C4-2B (cell line): ENCODE measurements at regions not wholly inside any gene's neighbourhood (a gene's known extent, or its start where the extent isn't known, plus 50 kb on each side); places are given as distances from the start of the nearest gene placed in this dataset.

ENCODE experiments used
- CTCF ChIP-seq: fragments of 450-650 bp; conservative IDR thresholded peaks from 2 replicates; pipeline ENCODE4 v1.5.1; 2017; ENCODE audit warnings: mild to moderate bottlenecking
- ZFX ChIP-seq: fragments of 450-650 bp; IDR thresholded peaks from 2 replicates; pipeline ENCODE4 v1.6.1; 2017

DNA sequence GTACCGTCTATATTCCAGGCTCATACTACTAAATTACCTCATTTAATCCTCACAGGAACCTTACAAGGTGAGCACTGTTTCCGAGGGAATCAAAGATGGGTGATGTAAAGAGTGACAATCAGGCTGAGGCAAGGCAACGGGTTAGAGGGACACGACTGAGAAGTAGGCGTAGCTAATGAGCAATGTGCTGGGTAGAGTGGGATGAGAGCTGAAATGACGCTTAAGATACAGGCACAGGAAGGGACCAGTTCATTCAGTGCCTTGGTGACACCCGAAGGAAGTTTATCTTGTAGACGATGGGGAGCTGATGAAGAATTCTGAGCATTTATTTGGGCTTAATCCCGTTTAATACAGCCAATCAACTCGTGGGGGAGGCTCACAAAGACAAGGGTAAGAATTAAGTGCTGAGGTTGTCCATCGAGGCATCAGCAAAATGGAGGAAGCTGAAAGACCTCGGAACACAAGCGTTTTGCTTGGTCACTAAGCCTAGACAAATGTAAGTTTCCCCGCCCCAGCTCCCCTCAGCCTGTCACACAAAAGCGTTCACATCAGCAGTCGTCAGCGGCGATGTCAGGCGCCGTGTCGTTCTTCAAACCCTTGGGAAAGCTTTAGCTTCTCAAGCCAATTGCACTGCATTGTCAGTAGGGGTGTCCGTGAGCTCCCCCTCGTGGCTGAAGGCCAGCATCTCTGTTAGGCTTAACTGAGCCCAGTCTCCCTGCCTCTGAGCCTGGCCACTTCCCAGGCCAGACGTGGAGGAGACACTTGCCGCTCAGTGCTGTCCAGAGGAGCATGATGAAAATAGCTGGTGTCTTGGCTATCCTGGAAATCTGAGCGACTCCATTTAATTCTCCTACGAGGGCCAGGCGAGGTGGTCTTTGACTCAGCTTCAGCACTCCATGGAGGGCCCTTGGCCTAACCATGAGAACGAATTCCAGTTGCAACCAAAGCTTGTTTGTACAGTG, 288.5 kb upstream of the G2E3 start:
- peak; percentile 98 for TF ChIP-seq CTCF
- no peak for TF ChIP-seq ZFX
